Heart left ventricle (tissue), 13 donors: ENCODE measurements at regions not wholly inside any gene's neighbourhood (a gene's known extent, or its start where the extent isn't known, plus 50 kb on each side); places are given as distances from the start of the nearest gene placed in this dataset.

Experiments used
- CTCF ChIP-seq, 12 donors: fragments of 200-600 bp; sonication (generic) in 4 of 12; IDR thresholded peaks; one replicate each; pipeline versions ENCODE4 v1.5.0 to v1.8.0; 2018 to 2022; ENCODE audit warnings: antibody characterized with exemption in 12 of 12, mild to moderate bottlenecking in 5 of 12
- POLR2A ChIP-seq, 2 donors: fragments of 450-650 bp; IDR thresholded peaks; one replicate each; pipeline ENCODE4 v1.6.1; 2017; ENCODE audit warnings: antibody characterized with exemption in 2 of 2, mild to moderate bottlenecking in 2 of 2, moderate library complexity in 2 of 2
- donor health status: ischemic (EF 13 %, LVEDD 7.1; RV severe dilation, severe dysfunction).
- donor health status: DM: no; HTN: yes; CAD: no.
- donor health status: DM: no; HTN: no; CAD: no.
- donor health status: ischemic (EF 25% LVEDD 6.9; RV normal size, moderate dysfunction).
- donor health status: ischemic (EF 25% LVEDD 5.7; RV mildly dilated, moderate dysfunction).
- donor health status: ischemic (EF 35%, LVEDD 5.7; RV mildly dilated, moderate dysfunction).
- donor health status: nonischemic (EF 11% LVEDD 7.7; RV severe dilation, severe dysfunction).
- donor health status: DM: yes; HTN: yes; CAD: no.
- donor health status: PGD.
- donor health status: ischemic (EF 29% LVEDD 5.4; RV normal size, mild dysfunction).
- donor health status: nonischemic (EF 23%, LVEDD 6.1; RV moderate dilation, normal function).

DNA sequence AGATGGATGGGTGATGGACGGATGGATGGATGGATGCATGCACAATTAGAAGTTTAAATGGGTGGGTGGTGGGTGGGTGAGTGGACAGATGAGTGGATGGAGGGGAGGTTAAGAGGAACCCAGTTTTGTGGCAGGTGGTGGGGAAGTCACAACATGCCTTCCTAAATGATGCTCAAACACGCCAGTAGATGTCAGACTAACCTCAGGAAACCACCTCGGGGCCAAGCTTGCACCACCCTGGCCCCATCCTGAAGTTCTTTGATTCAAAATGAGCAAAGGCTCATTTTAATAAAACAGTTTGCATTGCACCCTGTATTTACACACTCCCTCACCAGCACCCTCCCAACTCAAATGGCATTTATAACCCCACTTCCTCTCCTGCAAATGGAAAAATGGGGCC, 91.4 kb upstream of the CACNA1A start:
- peak; percentile 34 to 73 (median 64) for TF ChIP-seq CTCF (IDR thresholded peaks at IDR 0.05)
- no peak for TF ChIP-seq POLR2A (IDR thresholded peaks at IDR 0.05)
